GM19043 (cell line): ENCODE measurements at regions not wholly inside any gene's neighbourhood (a gene's known extent, or its start where the extent isn't known, plus 50 kb on each side); places are given as distances from the start of the nearest gene placed in this dataset.

Experiments
- ATAC-seq: cut with Tn5 transposase; IDR thresholded peaks from one replicate; pipeline ENCODE4 v1.9.1; 2021; ENCODE audit warnings: low read depth; ENCODE audit not compliant: unreplicated experiment

- no peak for ATAC-seq
Measured at GRCh38 chr3:72319194-72320094, 528.8 kb downstream of the SHQ1 start.

- ATAC-seq = no peak
Measured at GRCh38 chr3:72318504-72319193, 529.6 kb downstream of the SHQ1 start.

- no peak for ATAC-seq
Measured at GRCh38 chr3:72317491-72317890, 530.8 kb downstream of the SHQ1 start.

GRCh38 chr3:72316501-72317279 lies 531.6 kb downstream of the SHQ1 start:
- ATAC-seq = no peak

GRCh38 chr3:72313308-72313707 lies 528.4 kb upstream of the PROK2 start:
- ATAC-seq = no peak

- no peak for ATAC-seq
Measured at GRCh38 chr3:72312339-72312738, 527.4 kb upstream of the PROK2 start.

- no peak for ATAC-seq
Measured at GRCh38 chr3:72311425-72311824, 526.5 kb upstream of the PROK2 start.

- ATAC-seq = peak; percentile 92
Measured at GRCh38 chr3:72310419-72311380, 525.8 kb upstream of the PROK2 start.

GRCh38 chr3:72309661-72310418 lies 524.9 kb upstream of the PROK2 start:
- ATAC-seq = no peak

GRCh38 chr3:72308641-72309040 lies 523.7 kb upstream of the PROK2 start:
- no peak for ATAC-seq

GRCh38 chr3:72307438-72308115 lies 522.6 kb upstream of the PROK2 start:
- ATAC-seq = no peak

- no peak for ATAC-seq
Measured at GRCh38 chr3:72306800-72307341, 521.9 kb upstream of the PROK2 start.

GRCh38 chr3:72303926-72304325 lies 519.0 kb upstream of the PROK2 start:
- no peak for ATAC-seq

GRCh38 chr3:72301779-72302178 lies 516.8 kb upstream of the PROK2 start:
- ATAC-seq = no peak

- ATAC-seq = no peak
Measured at GRCh38 chr3:72300621-72301020, 515.7 kb upstream of the PROK2 start.

GRCh38 chr3:72299823-72300222 lies 514.9 kb upstream of the PROK2 start:
- no peak for ATAC-seq

- ATAC-seq = no peak
Measured at GRCh38 chr3:72299321-72299802, 514.4 kb upstream of the PROK2 start.
